ENCODE measurements at regions not wholly inside any gene's neighbourhood (a gene's known extent, or its start where the extent isn't known, plus 50 kb on each side); places are given as distances from the start of the nearest gene placed in this dataset.
"Not testable (repeated sequence)": the region's sequence is repeated elsewhere in the genome, so short reads cannot be mapped to it uniquely, and the experiment has no call there.

DNA sequence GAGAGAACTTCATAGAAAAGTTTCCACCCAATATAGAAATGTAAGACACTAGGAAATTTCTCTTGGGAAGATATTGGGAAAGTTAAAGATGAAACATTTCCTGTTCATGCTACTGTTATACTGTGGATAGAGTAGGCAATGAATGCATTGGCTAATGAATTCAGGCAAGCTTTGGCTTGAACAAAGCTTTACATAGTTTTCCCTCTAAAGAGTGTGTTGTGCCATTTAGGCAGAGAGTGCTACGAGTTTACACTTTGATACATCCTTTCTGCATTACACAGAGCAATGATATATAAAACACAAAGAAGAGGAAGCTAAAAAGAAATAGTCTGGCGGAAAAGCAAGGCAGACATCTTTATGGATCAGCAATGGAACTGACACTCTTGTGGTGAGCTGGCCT, 125.9 kb upstream of the SHH start:
- no peak for DNase-seq (ENCODE audit: low read depth in 2 of 3, low spot score in 1 of 3)

DNA sequence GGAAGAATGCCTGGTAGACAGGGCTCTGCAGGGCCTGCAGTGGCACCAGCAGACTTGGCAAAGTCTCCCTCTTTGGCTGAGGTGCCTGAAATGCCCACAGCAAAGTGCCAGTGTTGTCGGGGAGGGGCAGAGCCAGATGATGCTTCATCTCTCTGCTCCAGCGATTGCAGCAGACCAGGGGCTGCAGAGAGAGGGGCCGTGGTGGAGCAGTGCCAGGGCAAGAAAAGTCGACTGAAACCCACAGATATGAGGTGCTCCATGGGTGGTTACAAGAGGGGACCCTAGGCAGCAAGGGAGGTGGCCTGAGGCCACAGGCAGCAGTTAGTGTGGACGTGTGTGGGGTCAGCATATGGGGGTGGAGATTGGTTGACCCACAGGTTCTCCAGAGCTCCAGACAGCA, 123.5 kb upstream of the SHH start:
- no peak for DNase-seq (ENCODE audit: low read depth in 2 of 3, low spot score in 1 of 3)

DNA sequence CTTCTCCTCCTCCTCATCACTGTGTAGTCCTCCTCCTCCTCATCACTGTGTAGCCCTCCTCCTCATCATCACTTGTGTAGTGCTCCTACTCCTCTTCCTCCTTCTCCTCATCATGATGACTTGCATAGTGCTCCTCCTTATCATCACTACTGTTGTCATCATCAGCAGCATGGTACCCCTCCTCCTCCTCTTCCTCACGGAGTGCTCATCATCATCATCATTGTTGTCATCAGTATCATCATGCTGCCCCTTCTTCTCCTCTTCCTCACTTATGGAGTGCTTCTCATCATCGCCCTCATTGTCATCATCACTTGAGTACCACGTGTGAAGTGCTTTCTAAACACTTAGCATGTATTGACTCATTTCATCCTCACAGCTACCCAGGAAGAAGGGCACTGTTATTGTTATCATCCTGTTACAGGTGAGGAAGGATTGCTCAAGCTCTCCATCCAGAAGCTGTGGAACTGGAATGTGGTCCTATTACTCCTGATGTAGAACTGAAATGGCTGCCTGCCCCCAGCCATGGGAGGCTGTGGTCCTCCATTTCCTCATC, 122.8 kb upstream of the SHH start:
- DNase-seq (ENCODE audit: low read depth in 2 of 3, low spot score in 1 of 3): no peak

DNA sequence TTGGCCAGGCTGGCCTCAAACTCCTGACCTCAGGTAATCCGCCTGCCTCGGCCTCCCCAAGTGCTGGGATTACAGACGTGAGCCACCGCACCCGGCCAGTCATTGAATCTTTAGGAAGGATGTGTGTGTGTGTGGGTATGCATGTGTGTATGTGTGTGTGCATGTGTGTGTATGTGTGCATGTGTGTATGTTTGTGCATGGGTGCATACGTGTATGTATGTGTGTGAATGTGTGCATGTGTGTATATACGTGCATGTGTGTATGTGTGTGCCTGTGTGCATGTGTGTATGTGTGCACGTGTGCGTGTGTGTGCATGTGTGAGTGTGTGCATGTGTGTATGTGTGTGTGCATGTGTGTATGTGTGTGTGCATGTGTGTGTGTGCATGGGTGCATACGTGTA, 120.1 kb upstream of the SHH start:
- DNase-seq (ENCODE audit: low read depth in 2 of 3, low spot score in 1 of 3): not testable (repeated sequence)

DNA sequence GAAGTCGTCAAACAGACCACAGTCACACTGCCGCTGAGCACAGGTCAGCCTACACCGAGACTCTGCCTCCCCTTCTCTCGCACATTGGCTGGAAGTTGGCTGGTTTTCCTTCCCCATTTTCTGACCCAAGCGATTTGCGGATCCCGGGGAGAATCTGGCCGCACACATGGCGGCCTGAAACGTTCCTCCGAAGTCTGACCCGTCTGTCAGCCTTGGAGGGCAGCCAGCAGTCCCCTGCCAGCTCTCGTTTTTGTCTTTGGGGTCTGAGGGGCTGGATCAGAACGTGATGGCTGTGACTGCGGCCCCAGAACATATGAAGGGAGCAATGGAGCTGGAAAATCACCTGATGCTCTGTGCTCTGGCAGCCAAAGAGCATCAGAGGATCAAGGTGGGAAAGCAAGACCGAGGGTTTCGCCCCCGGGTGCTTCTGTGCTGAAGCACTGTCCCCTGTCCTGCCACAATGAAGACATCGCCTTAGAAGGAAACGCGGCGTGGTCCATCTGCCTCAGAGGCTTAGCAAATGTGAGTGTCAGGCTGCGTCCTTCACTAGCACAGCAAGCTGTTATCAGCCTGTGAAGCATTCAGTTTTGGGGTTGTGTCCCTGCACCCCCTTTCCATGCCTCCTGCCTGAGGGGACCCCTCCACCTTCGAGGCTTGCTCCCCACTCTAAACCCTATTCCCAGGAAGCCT, 119.3 kb upstream of the SHH start:
- no peak for DNase-seq (ENCODE audit: low read depth in 2 of 3, low spot score in 1 of 3)

DNA sequence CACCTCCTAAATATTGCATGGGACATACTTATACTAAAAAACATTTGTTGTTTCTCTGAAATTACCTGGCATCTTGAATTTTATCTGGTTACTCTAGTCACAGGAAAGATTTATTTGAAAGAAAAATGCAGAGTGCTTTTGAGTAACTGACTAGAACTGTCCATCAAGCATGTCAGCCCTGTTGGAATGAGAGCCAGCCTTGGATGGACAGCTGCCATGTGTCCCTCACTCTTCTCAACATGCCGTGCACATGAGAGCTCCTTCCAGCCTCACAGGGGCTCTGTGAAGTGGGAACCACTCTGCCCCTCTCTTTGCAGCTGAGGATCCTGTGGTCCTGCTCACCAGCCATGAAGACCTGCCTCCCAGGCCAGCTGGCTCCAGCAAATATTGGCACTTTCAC, 118.3 kb upstream of the SHH start:
- DNase-seq (ENCODE audit: low read depth in 2 of 3, low spot score in 1 of 3): no peak

DNA sequence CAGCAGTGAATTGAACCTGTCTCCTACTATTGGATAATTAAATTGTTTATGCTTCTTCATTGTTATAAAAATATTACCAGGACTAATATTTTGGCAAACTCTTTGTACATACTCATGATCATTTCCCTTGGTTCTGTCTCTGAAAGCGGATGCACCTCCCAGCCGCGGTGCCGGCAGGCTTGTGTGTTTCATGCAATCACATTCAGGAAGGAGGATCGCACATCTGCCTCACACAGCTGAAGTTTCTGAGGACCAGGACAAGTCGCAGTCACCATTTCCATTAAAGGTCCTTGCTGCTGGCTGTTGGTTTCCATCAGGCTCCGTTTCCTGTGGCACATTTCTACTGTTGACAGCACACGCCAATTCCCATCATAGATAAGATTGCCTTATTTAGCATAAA, 117.8 kb upstream of the SHH start:
- DNase-seq (ENCODE audit: low read depth in 2 of 3, low spot score in 1 of 3): no peak

DNA sequence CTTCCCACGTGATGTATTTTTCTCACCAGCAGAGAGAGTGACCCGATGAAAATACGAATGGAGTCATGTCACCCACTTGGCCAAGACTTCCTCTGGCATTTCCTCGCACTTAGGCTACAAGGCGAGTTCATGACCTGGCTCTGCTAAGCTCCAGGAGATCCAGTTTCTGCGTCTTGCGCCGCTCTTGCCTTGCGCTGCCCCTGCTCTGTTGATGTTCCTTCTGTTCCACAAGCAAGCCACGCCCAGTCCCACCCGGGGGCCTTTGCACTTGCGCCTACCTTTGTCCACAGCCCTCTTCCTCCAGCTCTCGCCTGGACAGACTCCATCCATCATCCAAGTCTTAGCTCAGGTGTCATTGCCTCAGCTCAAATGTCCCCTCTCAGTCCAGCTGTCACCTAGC, 116.3 kb upstream of the SHH start:
- DNase-seq (ENCODE audit: low read depth in 2 of 3, low spot score in 1 of 3): no peak

DNA sequence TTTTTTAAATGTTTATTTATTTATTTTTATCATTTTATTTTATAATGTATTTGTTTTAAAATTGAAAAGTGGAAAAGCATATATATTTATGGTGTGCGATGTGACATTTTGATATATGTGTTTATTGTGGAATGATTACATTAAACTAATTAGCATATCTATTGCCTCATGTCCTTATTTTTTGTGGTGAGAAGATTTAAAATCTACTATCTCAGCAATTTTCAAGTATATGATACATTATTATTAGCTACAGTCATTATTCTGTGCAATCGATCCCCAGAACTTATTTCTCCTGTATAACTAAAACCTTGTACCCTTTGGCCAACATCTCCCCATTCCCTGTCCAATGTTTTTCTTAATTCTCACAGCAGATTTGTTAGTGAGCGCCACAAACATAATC, 115.6 kb upstream of the SHH start:
- DNase-seq (ENCODE audit: low read depth in 2 of 3, low spot score in 1 of 3): no peak

DNA sequence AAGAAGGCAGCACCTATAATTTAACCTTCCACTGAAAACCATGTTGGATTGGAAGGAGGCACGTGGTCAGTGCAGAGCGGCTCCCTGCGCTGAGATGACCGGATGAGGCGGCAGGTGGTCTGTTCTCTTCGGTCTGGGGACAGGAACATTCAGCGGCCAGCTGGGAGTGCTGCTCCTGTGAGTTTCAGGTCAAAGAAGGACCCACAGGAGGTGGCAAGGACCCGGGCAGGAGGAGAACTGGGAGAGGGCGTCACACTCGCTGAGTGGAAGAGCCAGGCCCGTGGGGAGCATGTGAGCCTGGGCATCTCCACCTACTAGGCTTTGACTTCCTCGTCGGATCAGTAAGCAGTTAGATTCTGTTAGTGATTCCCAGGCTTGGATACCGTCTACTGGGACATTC, 113.4 kb upstream of the SHH start:
- DNase-seq (ENCODE audit: low read depth in 2 of 3, low spot score in 1 of 3): no peak

DNA sequence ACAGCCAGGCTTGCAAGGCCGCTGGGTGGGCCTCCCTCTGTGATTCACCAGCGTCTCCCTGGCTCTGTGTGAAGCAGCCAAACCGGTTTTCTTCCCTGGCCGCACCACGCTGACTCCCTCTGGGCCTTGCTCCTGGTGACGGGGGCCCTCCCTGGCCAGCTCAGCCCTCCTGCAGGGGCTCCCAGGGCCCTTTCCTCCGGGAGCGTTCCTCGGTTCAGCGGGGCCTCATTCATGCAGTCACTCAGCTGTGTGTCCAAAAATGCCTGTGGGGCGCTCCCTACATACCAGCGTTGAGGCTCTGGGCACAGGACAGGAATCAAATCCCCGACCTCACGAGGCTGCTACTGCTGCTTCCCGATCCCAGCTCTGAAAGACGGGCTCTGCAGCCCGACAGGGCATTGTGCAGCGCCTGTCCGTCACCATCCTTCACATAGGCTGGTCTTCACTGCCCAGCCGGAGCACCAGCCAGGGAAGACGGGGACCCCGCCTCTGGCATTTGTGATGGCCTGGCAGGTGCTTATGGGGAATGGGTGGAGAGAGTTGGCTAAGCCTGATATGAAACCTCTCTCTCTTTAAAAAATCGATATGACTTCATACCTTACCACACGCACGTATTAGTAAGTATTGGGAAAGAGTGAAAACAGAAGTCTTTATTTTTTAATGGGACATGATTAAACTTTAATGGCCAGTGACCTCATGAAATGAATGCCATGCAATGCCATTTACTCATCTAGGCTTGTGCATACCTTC, 110.0 kb upstream of the SHH start:
- DNase-seq (ENCODE audit: low read depth in 2 of 3, low spot score in 1 of 3): no peak

DNA sequence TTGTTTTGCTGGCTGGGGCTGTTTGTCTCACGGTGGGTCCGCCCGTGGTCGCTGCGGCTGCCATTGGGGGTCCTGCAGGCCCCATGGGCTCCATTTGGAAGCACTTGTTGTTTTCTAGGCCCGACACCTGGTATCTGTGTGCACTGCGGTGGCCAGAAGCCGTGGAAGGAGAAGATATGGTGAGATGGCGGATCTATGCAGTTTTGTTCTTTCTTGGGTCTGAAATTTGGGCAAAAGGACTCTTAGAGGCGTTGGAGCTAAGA, 109.5 kb upstream of the SHH start:
- no peak for DNase-seq (ENCODE audit: low read depth in 2 of 3, low spot score in 1 of 3)

DNA sequence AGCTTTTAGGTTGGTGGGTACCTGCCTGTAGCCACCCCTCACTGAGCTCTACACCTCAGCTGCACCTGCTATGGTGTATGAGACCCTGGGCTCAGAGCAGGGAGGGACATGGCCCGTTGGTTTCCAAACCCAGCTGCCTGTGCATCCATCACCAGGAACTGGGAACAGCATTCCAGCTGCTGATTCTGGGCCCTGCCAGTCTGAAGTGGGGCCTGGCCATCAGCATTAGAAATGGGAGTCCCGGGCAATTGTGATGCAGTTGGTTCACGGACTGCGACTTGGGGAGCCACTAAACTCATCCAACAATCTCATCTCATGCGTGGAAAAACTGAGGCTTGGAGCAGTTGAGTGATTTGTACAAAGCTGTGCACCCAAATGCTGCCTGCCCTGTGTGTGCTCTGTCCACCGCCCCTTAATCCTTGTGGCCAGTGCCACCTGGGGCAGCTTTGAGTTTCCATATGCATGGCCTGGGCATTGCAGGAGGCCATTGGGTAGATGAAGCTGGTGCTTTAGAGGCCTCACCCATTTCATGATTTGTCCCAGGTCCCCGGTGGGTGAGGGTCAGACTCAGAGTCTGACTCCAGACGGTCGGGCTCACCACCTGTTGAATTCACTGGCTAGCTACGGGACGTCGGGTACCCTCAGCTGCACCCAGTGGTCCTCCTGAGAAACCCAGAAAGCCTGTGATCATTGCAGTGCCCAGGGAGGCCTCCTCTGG, 109.0 kb upstream of the SHH start:
- DNase-seq (ENCODE audit: low read depth in 2 of 3, low spot score in 1 of 3): no peak

DNA sequence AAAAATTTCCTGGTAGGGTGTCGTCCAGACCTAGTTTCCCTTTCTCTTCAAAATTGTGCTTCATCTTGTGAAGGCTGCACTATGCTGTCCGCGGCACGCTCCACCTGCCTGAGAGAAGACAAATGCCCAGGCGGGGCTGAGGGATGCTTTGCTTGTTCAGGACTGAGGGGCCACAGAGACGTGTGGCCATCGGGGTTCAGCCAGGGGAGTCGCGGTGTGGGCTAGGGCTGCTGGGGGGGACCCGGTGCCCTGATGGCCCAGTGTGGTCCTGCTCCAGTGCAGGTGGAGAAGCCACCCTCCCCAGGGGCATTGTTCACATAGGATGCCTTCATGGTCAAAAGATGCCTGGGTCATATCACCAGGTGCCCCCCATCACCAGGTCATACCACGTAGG, 107.8 kb upstream of the SHH start:
- DNase-seq (ENCODE audit: low read depth in 2 of 3, low spot score in 1 of 3): no peak

DNA sequence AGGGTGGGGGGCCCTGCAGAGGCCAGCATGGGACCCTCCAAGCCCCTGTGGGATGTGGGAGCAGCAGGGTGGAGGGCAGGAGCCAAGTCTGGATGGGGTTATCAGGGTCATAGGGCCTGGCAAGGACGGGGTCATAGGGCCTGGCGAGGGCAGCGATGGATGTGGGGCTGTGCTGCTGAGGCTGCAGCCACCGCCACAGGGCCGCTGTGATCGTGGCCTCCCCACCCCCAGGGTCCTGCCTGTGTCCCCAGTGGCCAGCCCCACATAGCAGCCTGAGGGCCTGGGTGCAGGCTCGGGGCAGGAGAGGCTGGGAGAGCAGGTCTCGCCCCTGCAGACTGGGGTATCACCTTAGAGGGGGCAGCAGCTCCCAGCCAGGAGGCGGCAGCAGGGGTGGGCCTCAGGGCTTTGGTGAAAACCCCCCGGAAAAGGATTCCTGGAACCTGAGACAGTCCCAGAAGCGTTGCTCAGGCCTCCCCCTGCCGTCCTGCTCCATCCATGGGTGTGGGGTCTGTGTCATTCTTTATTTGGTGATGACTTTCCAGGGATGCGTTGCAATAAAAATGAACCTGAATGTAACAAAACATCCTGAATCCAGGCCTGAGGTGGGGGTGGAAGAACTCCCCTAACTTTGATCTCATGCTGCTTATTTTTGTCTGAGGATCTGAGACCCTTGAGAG, 107.3 kb upstream of the SHH start:
- no peak for DNase-seq (ENCODE audit: low read depth in 2 of 3, low spot score in 1 of 3)

DNA sequence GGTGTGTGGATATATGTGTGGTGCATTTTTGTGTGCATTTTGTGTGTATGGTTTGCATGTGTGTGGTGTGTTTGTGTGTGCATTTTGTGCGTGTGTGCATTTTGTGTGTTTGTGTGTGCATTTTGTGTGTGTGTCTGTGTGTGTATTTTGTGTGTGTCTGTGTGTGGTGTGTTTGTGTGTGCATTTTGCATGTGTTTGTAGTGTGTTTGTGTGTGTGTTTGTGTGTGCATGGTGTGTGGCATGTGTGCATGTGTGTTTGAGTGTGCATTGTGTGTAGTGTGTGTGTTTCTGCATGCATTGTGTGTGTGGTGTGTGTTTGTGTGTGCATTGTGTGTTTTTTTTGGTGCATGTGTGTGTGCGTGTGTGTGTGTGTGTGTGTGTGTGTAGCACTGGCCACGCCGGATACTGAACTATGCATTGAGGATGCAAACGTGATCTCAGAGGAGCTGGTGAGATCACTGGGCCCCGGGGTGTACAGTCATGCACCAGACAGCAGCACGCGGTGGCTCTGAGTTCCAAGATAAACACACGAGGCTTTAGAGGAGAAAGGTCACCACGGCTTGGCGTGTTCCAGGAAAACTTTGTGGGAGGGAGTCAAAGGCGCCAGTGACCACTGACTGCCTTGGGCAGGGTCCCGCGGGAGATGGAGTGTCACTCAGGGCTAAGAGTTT, 106.6 kb upstream of the SHH start:
- no peak for DNase-seq (ENCODE audit: low read depth in 2 of 3, low spot score in 1 of 3)

DNA sequence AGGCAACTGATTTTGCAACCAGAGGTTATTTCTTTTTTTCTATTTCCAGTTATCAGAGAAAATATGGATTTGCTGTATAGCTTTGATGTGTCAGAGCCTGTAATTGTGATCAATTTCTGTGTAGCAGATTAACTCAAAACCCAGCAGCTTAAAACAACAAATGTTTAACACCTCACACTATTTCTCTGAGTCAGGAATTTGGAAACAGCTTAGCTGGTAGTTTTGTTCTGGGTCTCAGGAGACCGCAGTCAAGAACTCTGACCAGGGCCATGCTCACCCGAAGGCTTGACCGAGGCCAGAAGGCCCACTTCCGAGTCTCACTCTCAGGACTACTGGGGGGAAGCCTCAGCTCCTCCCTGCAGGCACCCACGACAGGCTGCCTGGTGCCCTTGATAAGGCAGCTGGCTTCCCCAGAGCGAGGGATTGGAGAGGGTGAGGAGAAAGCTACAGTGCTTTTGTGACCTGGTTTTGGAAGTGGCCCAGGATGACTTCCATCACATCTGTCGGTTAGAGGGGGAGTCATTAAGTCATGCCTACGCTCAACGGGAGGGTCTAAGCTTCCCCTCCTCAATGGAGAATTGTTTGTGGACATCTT, 105.7 kb upstream of the SHH start:
- no peak for DNase-seq (ENCODE audit: low read depth in 2 of 3, low spot score in 1 of 3)

DNA sequence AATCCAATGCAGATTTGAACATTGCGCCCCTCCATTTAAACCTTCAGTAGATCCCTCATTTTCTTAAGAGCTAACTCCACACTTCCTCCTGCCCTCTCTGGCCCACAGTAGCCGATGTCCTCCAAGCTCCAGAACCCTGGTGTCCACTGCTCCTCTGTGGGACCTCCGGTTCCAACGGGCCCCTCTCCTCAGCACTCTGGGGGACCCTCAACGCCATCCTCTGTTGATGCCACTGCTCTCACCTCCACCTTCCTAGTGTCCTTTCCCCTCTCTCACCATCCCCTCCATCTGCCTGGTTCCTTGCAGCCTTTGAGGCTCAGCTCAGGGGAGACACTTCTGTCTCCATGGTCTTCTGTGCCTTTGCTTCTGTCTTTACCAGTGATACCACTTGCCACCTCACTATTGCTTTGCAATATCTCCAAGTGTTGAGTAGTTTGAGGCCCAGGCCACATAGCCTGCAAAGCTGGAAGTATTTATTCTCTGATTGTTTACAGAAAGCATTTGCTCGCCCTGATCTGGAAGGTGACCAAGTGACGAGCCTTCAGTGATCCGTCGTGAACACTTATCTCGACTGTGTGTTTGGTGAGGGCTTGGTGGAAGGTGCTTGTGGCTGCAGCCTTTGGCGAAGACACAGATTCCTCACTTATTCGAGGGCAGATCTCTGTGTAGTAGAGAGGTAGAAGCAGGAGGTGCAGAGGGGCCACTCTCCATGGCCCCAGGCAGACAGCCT, 104.8 kb upstream of the SHH start:
- no peak for DNase-seq (ENCODE audit: low read depth in 2 of 3, low spot score in 1 of 3)

DNA sequence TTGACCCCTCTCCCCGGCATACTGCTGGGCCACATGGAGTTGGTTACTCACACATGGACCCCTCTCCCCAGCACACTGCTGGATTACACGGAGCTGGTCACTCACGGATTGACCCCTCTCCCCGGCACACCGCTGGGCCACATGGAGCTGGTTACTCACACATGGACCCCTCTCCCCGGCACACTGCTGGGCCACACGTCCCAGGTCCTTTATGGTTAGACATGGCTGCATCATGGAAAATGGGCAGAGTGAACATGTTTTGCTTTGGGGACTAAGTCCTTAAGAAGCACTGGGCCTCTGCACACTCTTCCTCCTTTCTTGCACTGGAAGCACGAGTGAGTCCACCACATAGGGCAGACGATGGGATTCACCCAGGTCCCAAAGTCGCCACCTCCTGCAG, 102.1 kb upstream of the SHH start:
- no peak for DNase-seq (ENCODE audit: low read depth in 2 of 3, low spot score in 1 of 3)

DNA sequence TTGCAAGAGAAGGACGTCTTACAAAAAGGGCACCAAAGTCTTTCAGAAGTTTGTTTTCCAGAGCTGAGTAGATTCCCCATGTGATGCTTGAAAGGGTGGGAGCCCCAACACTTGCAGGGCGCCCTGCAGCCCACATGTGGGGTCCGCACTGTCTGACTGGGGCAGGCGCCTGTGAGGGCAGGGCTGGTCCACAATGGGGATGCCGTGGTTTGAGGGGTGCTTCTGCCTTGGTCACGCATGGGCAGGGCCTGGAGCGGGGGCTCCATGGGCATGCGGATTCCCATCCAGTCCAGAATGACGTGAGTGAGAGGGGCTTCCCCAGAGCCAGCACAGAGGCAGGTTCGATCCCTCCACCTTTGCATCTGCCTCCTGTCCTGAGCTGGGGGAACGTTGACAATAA, 101.5 kb upstream of the SHH start:
- no peak for DNase-seq (ENCODE audit: low read depth in 2 of 3, low spot score in 1 of 3)
